Endothelial cell of umbilical vein (primary cell): ENCODE measurements at regions not wholly inside any gene's neighbourhood (a gene's known extent, or its start where the extent isn't known, plus 50 kb on each side); places are given as distances from the start of the nearest gene placed in this dataset.

ENCODE experiments used
- BruUV-seq: library from RNA; stranded (reverse); fragments of 400-500 nt; replicated peaks from 2 replicates; lab custom pipeline; 2021; lab: Mats Ljungman, UMichigan
- CTCF ChIA-PET: fragments of 300-600, 350-600 bp; sonication (Branson Sonifier 250); formaldehyde crosslinking; loops from one replicate; lab custom pipeline; 2021; ENCODE audit warnings: antibody characterized with exemption, inconsistent platforms; lab: Charles Lee
- POLR2A ChIA-PET: fragments of 300-600, 350-600 bp; sonication (Branson Sonifier 250); formaldehyde crosslinking; loops from one replicate; lab custom pipeline; 2021; ENCODE audit warnings: antibody characterized with exemption, inconsistent platforms; lab: Charles Lee
- DNase-seq: peaks from one replicate; pipeline ENCODE4 v3.0.0-alpha.2; 2011; ENCODE audit warnings: low read depth, low spot score
- FAIRE-seq: peaks from 2 replicates; lab custom pipeline; 2011; peaks lifted over from hg19 to GRCh38; lab: Jason Lieb, UNC
- H2AFZ ChIP-seq: 2 replicates; pipeline ENCODE4 v1.6.0; 2012; ENCODE audit warnings: low read depth, low read length, control low read depth, inconsistent platforms
- H3K27ac ChIP-seq: 2 replicates; pipeline ENCODE4 v1.5.1; 2011; ENCODE audit warnings: low read depth, mild to moderate bottlenecking, control low read depth, low read length, moderate library complexity; ENCODE audit not compliant: insufficient read depth
- H3K27me3 ChIP-seq, 2 experiments: 2 replicates each; pipeline versions ENCODE4 v1.6.0 to v1.6.1; 2011; ENCODE audit warnings: low read length in 2 of 2, mixed read lengths in 1 of 2; ENCODE audit not compliant: control insufficient read depth in 2 of 2, insufficient read depth in 2 of 2
- H3K36me3 ChIP-seq, 2 experiments: 2 replicates in 1 of 2; 3 replicates in 1 of 2; pipeline ENCODE4 v1.5.1; 2011; ENCODE audit warnings: low read length in 2 of 2, mild to moderate bottlenecking in 1 of 2, moderate library complexity in 1 of 2; ENCODE audit not compliant: control insufficient read depth in 2 of 2, insufficient read depth in 2 of 2; ENCODE audit errors: extremely low read depth in 1 of 2
- H3K4me1 ChIP-seq: 3 replicates; pipeline ENCODE4 v1.5.1; 2011; ENCODE audit warnings: mild to moderate bottlenecking, low read length; ENCODE audit not compliant: control insufficient read depth, insufficient read depth; ENCODE audit errors: extremely low read depth
- H3K4me2 ChIP-seq: 2 replicates; pipeline ENCODE4 v1.6.1; 2011; ENCODE audit warnings: low read length, control low read depth, mixed read lengths; ENCODE audit not compliant: insufficient read depth
- H3K4me3 ChIP-seq, 3 experiments: fragments of 200-600 bp in 1 of 3; sonication (generic), shearing (Covaris generic) in 1 of 3; replicated peaks in 1 of 3; 2 replicates each; pipeline ENCODE4 v1.5.1; 2011 to 2016; ENCODE audit warnings: control low read depth in 3 of 3, low read length in 3 of 3, mild to moderate bottlenecking in 2 of 3, inconsistent platforms in 1 of 3, low read depth in 1 of 3, moderate library complexity in 1 of 3; ENCODE audit not compliant: insufficient read depth in 1 of 3
- H3K79me2 ChIP-seq: 2 replicates; pipeline ENCODE4 v1.6.0; 2012; ENCODE audit warnings: low read length, inconsistent platforms; ENCODE audit not compliant: control insufficient read depth, insufficient read depth
- H3K9ac ChIP-seq: replicated peaks from 2 replicates; pipeline ENCODE3; 2011; ENCODE audit warnings: low read length, control low read depth; ENCODE audit not compliant: insufficient read depth; ENCODE audit errors: extremely low read depth
- H3K9me1 ChIP-seq: replicated peaks from 3 replicates; pipeline ENCODE4 v1.6.0; 2011; ENCODE audit warnings: mild to moderate bottlenecking, low read length; ENCODE audit not compliant: control insufficient read depth, insufficient read depth; ENCODE audit errors: extremely low read depth
- H3K9me3 ChIP-seq: replicated peaks from 2 replicates; pipeline ENCODE4 v1.5.1; 2012; ENCODE audit warnings: low read length, inconsistent platforms; ENCODE audit not compliant: control insufficient read depth, insufficient read depth
- H4K20me1 ChIP-seq: replicated peaks from 2 replicates; pipeline ENCODE3; 2011; ENCODE audit warnings: mild to moderate bottlenecking, low read length; ENCODE audit not compliant: control insufficient read depth, insufficient read depth; ENCODE audit errors: extremely low read depth
- EZH2 ChIP-seq: IDR thresholded peaks from 2 replicates; pipeline ENCODE4 v1.6.1; 2012; ENCODE audit warnings: borderline replicate concordance, low read depth, mild to moderate bottlenecking, moderate library complexity, low read length, inconsistent platforms; ENCODE audit not compliant: severe bottlenecking
- FOS ChIP-seq: IDR thresholded peaks from 2 replicates; pipeline ENCODE4 v1.6.1; 2011; ENCODE audit warnings: mild to moderate bottlenecking, low read length, moderate library complexity, borderline replicate concordance; ENCODE audit not compliant: insufficient read depth
- GATA2 ChIP-seq: IDR thresholded peaks from 2 replicates; pipeline ENCODE4 v1.7.0; 2011; ENCODE audit warnings: low read depth, mild to moderate bottlenecking, moderate library complexity, mixed read lengths, low read length; ENCODE audit not compliant: insufficient read length, insufficient read depth
- JUN ChIP-seq: IDR thresholded peaks from 2 replicates; pipeline ENCODE4 v1.6.1; 2011; ENCODE audit warnings: borderline replicate concordance, low read depth; ENCODE audit not compliant: insufficient read length, insufficient read depth
- MYC ChIP-seq: IDR thresholded peaks from one replicate; pipeline ENCODE4 v1.6.1; 2011; ENCODE audit warnings: mild to moderate bottlenecking, low read depth, low read length
- POLR2A ChIP-seq: IDR thresholded peaks from 2 replicates; pipeline ENCODE4 v1.6.1; 2012; ENCODE audit warnings: low read depth, mild to moderate bottlenecking, control low read depth, low read length
- POLR2AphosphoS5 ChIP-seq: IDR thresholded peaks from 2 replicates; pipeline ENCODE4 v1.6.1; 2012; ENCODE audit warnings: low read depth, mild to moderate bottlenecking, control low read depth, low read length, moderate library complexity; ENCODE audit not compliant: insufficient read depth
- dilution Hi-C: fragments of 300-500 bp; cut with MboI; formaldehyde crosslinking; loops from one replicate; pipeline ENCODE4 v1.15.0; 2019; ENCODE audit warnings: low sequenced_read_pairs; ENCODE audit not compliant: extremely low pct_ligation_motif_present
- intact Hi-C: fragments of 100-400 bp; cut with micrococcal nuclease; formaldehyde crosslinking; loops from one replicate; pipeline ENCODE4 v1.10.0; 2022
- TF ChIP-seq, protein P1 (sequence below), 2 donors: IDR thresholded peaks; 1 replicate in 1 of 2; 2 replicates in 1 of 2; pipeline ENCODE4 v1.5.1; 2011; ENCODE audit warnings: low read length in 2 of 2, mild to moderate bottlenecking in 2 of 2, moderate library complexity in 2 of 2, control low read depth in 1 of 2, inconsistent platforms in 1 of 2, low read depth in 1 of 2; ENCODE audit not compliant: insufficient read depth in 1 of 2; ENCODE audit errors: extremely low read depth in 1 of 2
- TF ChIP-seq, protein P2 (sequence below): IDR thresholded peaks from 2 replicates; pipeline ENCODE4 v1.6.1; 2011; ENCODE audit not compliant: insufficient read depth, insufficient read length

DNA sequence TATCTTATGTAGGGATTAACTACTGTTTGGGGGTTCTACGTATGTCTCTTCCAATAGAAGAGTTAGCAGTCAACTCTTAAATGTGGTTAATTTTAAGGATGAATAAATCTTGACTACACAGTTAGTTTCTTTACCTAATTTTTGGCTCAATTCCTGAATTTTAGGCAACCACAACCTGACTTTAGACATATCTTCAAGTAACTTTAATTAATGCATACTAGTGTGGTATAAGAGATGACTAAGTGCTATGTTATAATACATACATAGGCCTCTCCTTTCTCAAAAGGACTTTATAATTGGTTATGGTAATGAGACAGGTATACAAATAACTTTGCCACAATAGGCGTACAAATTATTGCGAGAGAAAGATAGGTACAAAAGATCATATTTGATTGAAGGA, 312.0 kb downstream of the IRS1 start:
- ChIA-PET POLR2A (no interaction called here), CTCF (no interaction called here)
- no peaks in the 10 kb centered on the region for H3K9me1 ChIP-seq
- no peaks in the 10 kb centered on the region for H3K9me3 ChIP-seq
- H3K36me3 ChIP-seq = no peaks in the 10 kb centered on the region
- H3K27ac ChIP-seq = no peak overlapping the region
- H3K4me1 ChIP-seq = no peaks in the 10 kb centered on the region
- H3K9ac ChIP-seq = no peak overlapping the region
- no peaks in the 10 kb centered on the region for H3K27me3 ChIP-seq
- FAIRE-seq = no peak
- DNase-seq = no peak
- dilution Hi-C loops = no loop called here
- H4K20me1 ChIP-seq = no peaks in the 10 kb centered on the region
- H3K4me2 ChIP-seq = no peak overlapping the region
- no peaks in the 10 kb centered on the region for H3K79me2 ChIP-seq
- no peak overlapping the region for H3K4me3 ChIP-seq
- no peak overlapping the region for H2AFZ ChIP-seq
- TF ChIP-seq POLR2A (no peak), POLR2AphosphoS5 (no peak), FOS (no peak), MYC (no peak), EZH2 (no peak), GATA2 (no peak), JUN (no peak)
- TF ChIP-seq, protein P1, sequence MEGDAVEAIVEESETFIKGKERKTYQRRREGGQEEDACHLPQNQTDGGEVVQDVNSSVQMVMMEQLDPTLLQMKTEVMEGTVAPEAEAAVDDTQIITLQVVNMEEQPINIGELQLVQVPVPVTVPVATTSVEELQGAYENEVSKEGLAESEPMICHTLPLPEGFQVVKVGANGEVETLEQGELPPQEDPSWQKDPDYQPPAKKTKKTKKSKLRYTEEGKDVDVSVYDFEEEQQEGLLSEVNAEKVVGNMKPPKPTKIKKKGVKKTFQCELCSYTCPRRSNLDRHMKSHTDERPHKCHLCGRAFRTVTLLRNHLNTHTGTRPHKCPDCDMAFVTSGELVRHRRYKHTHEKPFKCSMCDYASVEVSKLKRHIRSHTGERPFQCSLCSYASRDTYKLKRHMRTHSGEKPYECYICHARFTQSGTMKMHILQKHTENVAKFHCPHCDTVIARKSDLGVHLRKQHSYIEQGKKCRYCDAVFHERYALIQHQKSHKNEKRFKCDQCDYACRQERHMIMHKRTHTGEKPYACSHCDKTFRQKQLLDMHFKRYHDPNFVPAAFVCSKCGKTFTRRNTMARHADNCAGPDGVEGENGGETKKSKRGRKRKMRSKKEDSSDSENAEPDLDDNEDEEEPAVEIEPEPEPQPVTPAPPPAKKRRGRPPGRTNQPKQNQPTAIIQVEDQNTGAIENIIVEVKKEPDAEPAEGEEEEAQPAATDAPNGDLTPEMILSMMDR (IDR thresholded peaks at IDR 0.05; ENCODE audit: extremely low read depth in 1 of 2, insufficient read depth in 1 of 2, low read depth in 1 of 2, low read length in 2 of 2) = no peak
- TF ChIP-seq, protein P2, sequence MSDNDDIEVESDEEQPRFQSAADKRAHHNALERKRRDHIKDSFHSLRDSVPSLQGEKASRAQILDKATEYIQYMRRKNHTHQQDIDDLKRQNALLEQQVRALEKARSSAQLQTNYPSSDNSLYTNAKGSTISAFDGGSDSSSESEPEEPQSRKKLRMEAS = no peak
- no TSS peak for BruUV-seq
- intact Hi-C loops = no loop called here
